ENCODE measurements at regions not wholly inside any gene's neighbourhood (a gene's known extent, or its start where the extent isn't known, plus 50 kb on each side); places are given as distances from the start of the nearest gene placed in this dataset.
A peak's percentile ranks its signal among the peaks of the same experiment; 100 is the strongest.
"Not testable (repeated sequence)": the region's sequence is repeated elsewhere in the genome, so short reads cannot be mapped to it uniquely, and the experiment has no call there.

GRCh38 chr4:94148052-94148451, 59.6 kb upstream of the SMARCAD1 start (continued):
- peak; percentile 74 for TF ChIP-seq FOXA3 (CRISPR knock-in tag; IDR thresholded peaks at IDR 0.05)
- TF ChIP-seq, protein P1, sequence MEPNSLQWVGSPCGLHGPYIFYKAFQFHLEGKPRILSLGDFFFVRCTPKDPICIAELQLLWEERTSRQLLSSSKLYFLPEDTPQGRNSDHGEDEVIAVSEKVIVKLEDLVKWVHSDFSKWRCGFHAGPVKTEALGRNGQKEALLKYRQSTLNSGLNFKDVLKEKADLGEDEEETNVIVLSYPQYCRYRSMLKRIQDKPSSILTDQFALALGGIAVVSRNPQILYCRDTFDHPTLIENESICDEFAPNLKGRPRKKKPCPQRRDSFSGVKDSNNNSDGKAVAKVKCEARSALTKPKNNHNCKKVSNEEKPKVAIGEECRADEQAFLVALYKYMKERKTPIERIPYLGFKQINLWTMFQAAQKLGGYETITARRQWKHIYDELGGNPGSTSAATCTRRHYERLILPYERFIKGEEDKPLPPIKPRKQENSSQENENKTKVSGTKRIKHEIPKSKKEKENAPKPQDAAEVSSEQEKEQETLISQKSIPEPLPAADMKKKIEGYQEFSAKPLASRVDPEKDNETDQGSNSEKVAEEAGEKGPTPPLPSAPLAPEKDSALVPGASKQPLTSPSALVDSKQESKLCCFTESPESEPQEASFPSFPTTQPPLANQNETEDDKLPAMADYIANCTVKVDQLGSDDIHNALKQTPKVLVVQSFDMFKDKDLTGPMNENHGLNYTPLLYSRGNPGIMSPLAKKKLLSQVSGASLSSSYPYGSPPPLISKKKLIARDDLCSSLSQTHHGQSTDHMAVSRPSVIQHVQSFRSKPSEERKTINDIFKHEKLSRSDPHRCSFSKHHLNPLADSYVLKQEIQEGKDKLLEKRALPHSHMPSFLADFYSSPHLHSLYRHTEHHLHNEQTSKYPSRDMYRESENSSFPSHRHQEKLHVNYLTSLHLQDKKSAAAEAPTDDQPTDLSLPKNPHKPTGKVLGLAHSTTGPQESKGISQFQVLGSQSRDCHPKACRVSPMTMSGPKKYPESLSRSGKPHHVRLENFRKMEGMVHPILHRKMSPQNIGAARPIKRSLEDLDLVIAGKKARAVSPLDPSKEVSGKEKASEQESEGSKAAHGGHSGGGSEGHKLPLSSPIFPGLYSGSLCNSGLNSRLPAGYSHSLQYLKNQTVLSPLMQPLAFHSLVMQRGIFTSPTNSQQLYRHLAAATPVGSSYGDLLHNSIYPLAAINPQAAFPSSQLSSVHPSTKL (CRISPR knock-in tag; IDR thresholded peaks at IDR 0.05), result peak; percentile 79
- peak; percentile 58 for TF ChIP-seq ZNF687 (CRISPR knock-in tag; IDR thresholded peaks at IDR 0.05)
- peak; percentile 80 for TF ChIP-seq SALL1 (CRISPR knock-in tag; IDR thresholded peaks at IDR 0.05)
- not testable (repeated sequence) for TF ChIP-seq NR2F6 (IDR thresholded peaks at IDR 0.05); EP300 (CRISPR knock-in tag; IDR thresholded peaks at IDR 0.05; ENCODE audit: borderline replicate concordance)
- TF ChIP-seq NR2F6 (CRISPR knock-in tag; IDR thresholded peaks at IDR 0.05), result 0 out of 2 replicates have a peak, but pooled peaks have one; percentile 9
- TF ChIP-seq SAP130 (CRISPR knock-in tag; IDR thresholded peaks at IDR 0.05; ENCODE audit: low read depth), result peak; percentile 23; the same call in 1 of the 2 replicates
- TF ChIP-seq HDAC1 (CRISPR knock-in tag; IDR thresholded peaks at IDR 0.05), result peak; percentile 50; the same call in 1 of the 2 replicates
- TF ChIP-seq EP300 (IDR thresholded peaks at IDR 0.05; ENCODE audit: low read depth in 2 of 2, low read length in 2 of 2), result peak in 1 of 2 experiments; percentile 31; a peak in 1 of 4 replicates
- peak; percentile 64; the same call in 1 of the 2 replicates for TF ChIP-seq POGZ (CRISPR knock-in tag; IDR thresholded peaks at IDR 0.05)
- TF ChIP-seq ZFX (CRISPR knock-in tag; IDR thresholded peaks at IDR 0.05; ENCODE audit: low read depth), result peak; percentile 69; the same call in 1 of the 2 replicates
- TF ChIP-seq ZNF292 (CRISPR knock-in tag; IDR thresholded peaks at IDR 0.05; ENCODE audit: borderline replicate concordance, low read depth), result peak; percentile 84; the same call in 1 of the 2 replicates
- TF ChIP-seq SPEN (CRISPR knock-in tag; IDR thresholded peaks at IDR 0.05; ENCODE audit: low read depth), result 0 out of 2 replicates have a peak, but pooled peaks have one; percentile 28
- TF ChIP-seq ZNF331 (CRISPR knock-in tag; IDR thresholded peaks at IDR 0.05), result 0 out of 2 replicates have a peak, but pooled peaks have one; percentile 54
- peak; percentile 37 for TF ChIP-seq CTCF (CRISPR knock-in tag; IDR thresholded peaks at IDR 0.05)
- 0 out of 4 replicates have a peak, but pooled peaks of 1 of the 2 experiments have one; percentile 13 for TF ChIP-seq HMGXB4 (CRISPR knock-in tag; IDR thresholded peaks at IDR 0.05; ENCODE audit: borderline replicate concordance in 1 of 2, low read depth in 1 of 2)
- TF ChIP-seq SP5 (CRISPR knock-in tag; IDR thresholded peaks at IDR 0.05; ENCODE audit: borderline replicate concordance, low read depth), result peak; percentile 87
- TF ChIP-seq GABPB1 (CRISPR knock-in tag; IDR thresholded peaks at IDR 0.05), result peak; percentile 30; the same call in 1 of the 2 replicates

Measured in HepG2 (cell line).